ENCODE measurements at regions not wholly inside any gene's neighbourhood (a gene's known extent, or its start where the extent isn't known, plus 50 kb on each side); places are given as distances from the start of the nearest gene placed in this dataset.

DNA sequence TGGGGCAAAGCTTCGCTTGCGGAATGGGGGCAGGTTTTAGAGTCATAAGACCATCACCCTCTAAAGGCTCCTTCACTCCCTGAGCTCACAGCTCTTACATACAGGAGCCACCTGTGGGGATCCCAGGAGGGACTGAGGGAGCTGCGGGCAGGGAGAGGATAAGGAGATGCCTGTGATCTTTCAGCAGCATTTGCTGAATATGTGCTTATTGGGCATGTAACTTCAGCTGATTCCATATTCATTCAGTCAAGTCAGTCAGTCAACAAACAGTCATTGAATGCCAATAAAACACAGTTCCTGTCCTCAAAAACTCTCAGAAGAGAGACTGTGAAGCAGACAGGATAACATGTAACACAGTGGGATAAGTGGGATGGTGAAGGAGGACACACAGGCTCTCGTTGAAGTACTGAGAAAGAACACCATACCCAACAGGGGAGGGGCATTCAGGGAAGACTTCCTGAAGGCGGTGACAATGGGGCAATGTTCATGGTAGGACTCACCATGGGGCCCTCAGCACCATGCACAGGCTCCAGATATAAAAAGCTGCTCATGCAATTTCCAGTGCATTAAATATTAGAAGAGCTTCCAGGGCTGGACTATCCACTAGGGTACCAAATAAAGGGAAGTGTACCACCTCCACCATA lies 240.9 kb downstream of the UACA start:
- H3K79me2 ChIP-seq (ENCODE audit: insufficient read depth, low read length) = no peaks in the 10 kb centered on the region
- no peak for DNase-seq (ENCODE audit: low read depth, low spot score)
- H3K4me2 ChIP-seq (ENCODE audit: low read length) = no peak overlapping the region
- H3K4me1 ChIP-seq (ENCODE audit: control insufficient read depth in 1 of 2, insufficient read depth in 2 of 2, low read length in 2 of 2) = peaks cover 18% of the 10 kb centered on the region in 2 experiments
- H3K9me3 ChIP-seq (ENCODE audit: control insufficient read depth in 1 of 2, insufficient read depth in 1 of 2, low read depth in 1 of 2, low read length in 2 of 2) = no peaks in the 10 kb centered on the region
- intact Hi-C loops (cut with micrococcal nuclease) = no loop called here
- H2AFZ ChIP-seq (ENCODE audit: low read depth, low read length, poor library complexity, severe bottlenecking) = no peak overlapping the region
- H3K9me2 ChIP-seq (ENCODE audit: insufficient read depth) = no peaks in the 10 kb centered on the region
- no peaks in the 10 kb centered on the region for H3K36me3 ChIP-seq (ENCODE audit: control insufficient read depth in 1 of 2, insufficient read depth in 2 of 2, low read length in 2 of 2)
- H3K4me3 ChIP-seq (replicated peaks in 1 of 2; ENCODE audit: low read depth in 1 of 2, low read length in 2 of 2) = no peak overlapping the region
- H3K27me3 ChIP-seq (ENCODE audit: insufficient read depth, low read length) = peaks cover 61% of the 10 kb centered on the region
- RAD21 ChIA-PET (ENCODE audit: low non-redundant PET in 1 of 2, low total read pairs in 2 of 2, uncharacterized antibody in 2 of 2, unreplicated experiment in 2 of 2) = no interaction called here
- CTCF ChIA-PET = no interaction called here
- POLR2A ChIA-PET = no interaction called here
- TF ChIP-seq SIN3A (IDR thresholded peaks at IDR 0.05; ENCODE audit: low read depth) = no peak
- TF ChIP-seq CBX3 (IDR thresholded peaks at IDR 0.05; ENCODE audit: low read depth) = no peak
- no peak for TF ChIP-seq RAD21 (IDR thresholded peaks at IDR 0.05; ENCODE audit: low read depth)
- no peak for TF ChIP-seq EZH2 (IDR thresholded peaks at IDR 0.05)
- no peaks in the 10 kb centered on the region for H4K20me1 ChIP-seq (ENCODE audit: insufficient read depth)
- ATAC-seq = no peak
- no peak overlapping the region for H3K27ac ChIP-seq (ENCODE audit: low read depth, low read length)
- no peak overlapping the region for H3K9ac ChIP-seq (ENCODE audit: low read length)
- no TSS peak for BruUV-seq (replicated peaks)

DNA sequence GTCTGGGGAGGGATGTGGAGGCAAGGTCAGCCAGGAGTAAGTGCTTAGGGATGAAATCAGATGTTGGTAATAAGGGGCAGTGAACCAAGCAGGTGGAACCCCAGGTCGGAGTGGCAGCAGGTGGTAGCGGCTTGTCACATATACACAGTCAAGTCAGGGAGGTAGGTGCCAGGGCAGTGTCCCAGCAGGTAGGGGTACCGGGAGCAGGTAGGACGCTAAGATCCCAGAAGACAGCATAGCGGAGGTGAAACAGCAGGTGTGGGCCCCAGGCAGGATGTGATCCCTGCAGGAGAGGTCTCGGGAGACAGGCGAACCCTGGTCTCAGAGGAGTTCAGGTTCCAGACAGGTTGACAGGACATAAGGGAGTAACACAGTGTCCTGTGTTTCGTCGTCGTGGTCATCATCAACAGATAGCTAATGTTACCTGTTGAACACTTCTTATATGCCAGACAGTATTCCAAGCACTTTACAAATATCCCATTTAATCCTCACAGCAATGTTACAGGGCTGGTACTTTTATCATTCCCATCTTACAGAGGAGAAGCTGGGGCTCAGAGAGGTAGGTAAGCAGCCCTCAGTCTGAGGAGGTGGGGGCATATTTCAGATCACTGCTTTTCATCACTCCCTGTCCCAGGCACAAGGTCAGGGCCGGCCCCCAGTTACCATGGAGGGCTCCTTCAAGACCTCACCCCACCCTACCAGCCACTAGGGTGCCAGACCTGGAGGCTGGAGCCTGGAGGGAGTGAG lies 241.6 kb downstream of the UACA start:
- Histone ChIP-seq H3K4me2 (ENCODE audit: low read length) (no peak overlapping the region), H3K4me1 (ENCODE audit: control insufficient read depth in 1 of 2, insufficient read depth in 2 of 2, low read length in 2 of 2) (peaks cover 11% of the 10 kb centered on the region in 2 experiments), H3K9me3 (ENCODE audit: control insufficient read depth in 1 of 2, insufficient read depth in 1 of 2, low read depth in 1 of 2, low read length in 2 of 2) (no peaks in the 10 kb centered on the region), H3K9ac (ENCODE audit: low read length) (no peak overlapping the region), H2AFZ (ENCODE audit: low read depth, low read length, poor library complexity, severe bottlenecking) (no peak overlapping the region), H3K9me2 (ENCODE audit: insufficient read depth) (no peaks in the 10 kb centered on the region), H4K20me1 (ENCODE audit: insufficient read depth) (no peaks in the 10 kb centered on the region), H3K36me3 (ENCODE audit: control insufficient read depth in 1 of 2, insufficient read depth in 2 of 2, low read length in 2 of 2) (no peaks in the 10 kb centered on the region), H3K4me3 (replicated peaks in 1 of 2; ENCODE audit: low read depth in 1 of 2, low read length in 2 of 2) (no peak overlapping the region), H3K79me2 (ENCODE audit: insufficient read depth, low read length) (no peaks in the 10 kb centered on the region), H3K27ac (ENCODE audit: low read depth, low read length) (no peak overlapping the region), H3K27me3 (ENCODE audit: insufficient read depth, low read length) (peaks cover 67% of the 10 kb centered on the region)
- ChIA-PET POLR2A (no interaction called here), CTCF (no interaction called here), RAD21 (ENCODE audit: low non-redundant PET in 1 of 2, low total read pairs in 2 of 2, uncharacterized antibody in 2 of 2, unreplicated experiment in 2 of 2) (no interaction called here)
- TF ChIP-seq JUND (IDR thresholded peaks at IDR 0.05) = no peak
- no peak for TF ChIP-seq ZFX (IDR thresholded peaks at IDR 0.05)
- TF ChIP-seq, protein P1, sequence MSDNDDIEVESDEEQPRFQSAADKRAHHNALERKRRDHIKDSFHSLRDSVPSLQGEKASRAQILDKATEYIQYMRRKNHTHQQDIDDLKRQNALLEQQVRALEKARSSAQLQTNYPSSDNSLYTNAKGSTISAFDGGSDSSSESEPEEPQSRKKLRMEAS (IDR thresholded peaks at IDR 0.05) = no peak
- no peak for DNase-seq (ENCODE audit: low read depth, low spot score)
- intact Hi-C loops (cut with micrococcal nuclease) = no loop called here
- ATAC-seq = no peak
- BruUV-seq (replicated peaks) = no TSS peak
